Lower lobe of right lung (tissue), 2 donors: ENCODE measurements at regions not wholly inside any gene's neighbourhood (a gene's known extent, or its start where the extent isn't known, plus 50 kb on each side); places are given as distances from the start of the nearest gene placed in this dataset.

Source experiments
- ATAC-seq, 2 donors: fragments of 200-7000 bp; cut with Tn5 transposase; one replicate each; pipeline ENCODE4 v1.9.1; 2020 to 2022; ENCODE audit warnings: mild to moderate bottlenecking in 2 of 2, moderate library complexity in 2 of 2
- DNase-seq: peaks from one replicate; pipeline ENCODE4 v3.0.0-alpha.2; 2020
- H3K27ac ChIP-seq: fragments of 200-600 bp; one replicate; pipeline ENCODE4 v1.8.0; 2022
- H3K27me3 ChIP-seq: fragments of 200-600 bp; one replicate; pipeline ENCODE4 v1.8.0; 2022; ENCODE audit warnings: low read depth
- H3K36me3 ChIP-seq: fragments of 200-600 bp; one replicate; pipeline ENCODE4 v1.8.0; 2022; ENCODE audit warnings: mild to moderate bottlenecking
- H3K4me1 ChIP-seq: fragments of 200-600 bp; one replicate; pipeline ENCODE4 v1.8.0; 2022
- H3K4me3 ChIP-seq: fragments of 200-600 bp; one replicate; pipeline ENCODE4 v1.8.0; 2022; ENCODE audit warnings: mild to moderate bottlenecking
- H3K9me3 ChIP-seq: fragments of 200-600 bp; one replicate; pipeline ENCODE4 v1.8.0; 2022
- CTCF ChIP-seq: fragments of 200-600 bp; IDR thresholded peaks from one replicate; pipeline ENCODE4 v1.8.0; 2022; ENCODE audit warnings: antibody characterized with exemption, mild to moderate bottlenecking
- intact Hi-C: fragments of 100-400 bp; cut with DNase I; formaldehyde crosslinking; loops from one replicate; pipeline ENCODE4 v1.11.0; 2022
- donor health status: DM: no; HTN: yes; CAD: no; lungs with severe emphysema.

GRCh38 chr5:8767746-8768145 lies 778.1 kb downstream of the SEMA5A start:
- Histone ChIP-seq H3K27me3 (no peaks in the 10 kb centered on the region), H3K36me3 (no peaks in the 10 kb centered on the region), H3K9me3 (no peaks in the 10 kb centered on the region), H3K27ac (no peak overlapping the region), H3K4me3 (no peak overlapping the region), H3K4me1 (no peaks in the 10 kb centered on the region)
- no peak for ATAC-seq
- no peak for DNase-seq
- intact Hi-C loops, result no loop called here
- TF ChIP-seq CTCF, result no peak

GRCh38 chr5:8769631-8770030 lies 776.2 kb downstream of the SEMA5A start:
- TF ChIP-seq CTCF, result no peak
- Histone ChIP-seq H3K9me3 (no peaks in the 10 kb centered on the region), H3K27ac (no peak overlapping the region), H3K27me3 (no peaks in the 10 kb centered on the region), H3K4me1 (no peaks in the 10 kb centered on the region), H3K36me3 (no peaks in the 10 kb centered on the region), H3K4me3 (no peak overlapping the region)
- intact Hi-C loops, result no loop called here
- ATAC-seq (no peak), DNase-seq (no peak)

- no peaks in the 10 kb centered on the region for H3K4me1 ChIP-seq
- ATAC-seq (no peak), DNase-seq (no peak)
- intact Hi-C loops, result no loop called here
- no peak overlapping the region for H3K4me3 ChIP-seq
- no peaks in the 10 kb centered on the region for H3K9me3 ChIP-seq
- H3K27ac ChIP-seq, result no peak overlapping the region
- no peaks in the 10 kb centered on the region for H3K36me3 ChIP-seq
- no peaks in the 10 kb centered on the region for H3K27me3 ChIP-seq
- no peak for TF ChIP-seq CTCF
Measured at GRCh38 chr5:8770431-8770830, 775.4 kb downstream of the SEMA5A start.

- no peaks in the 10 kb centered on the region for H3K27me3 ChIP-seq
- no peaks in the 10 kb centered on the region for H3K9me3 ChIP-seq
- ATAC-seq, result no peak
- H3K4me3 ChIP-seq, result no peak overlapping the region
- TF ChIP-seq CTCF, result no peak
- no peak for DNase-seq
- intact Hi-C loops, result no loop called here
- no peaks in the 10 kb centered on the region for H3K36me3 ChIP-seq
- H3K4me1 ChIP-seq, result no peaks in the 10 kb centered on the region
- H3K27ac ChIP-seq, result no peak overlapping the region
Measured at GRCh38 chr5:8773046-8773615, 772.7 kb downstream of the SEMA5A start.

GRCh38 chr5:8784692-8785091 lies 761.2 kb downstream of the SEMA5A start:
- ATAC-seq (no peak), DNase-seq (no peak)
- intact Hi-C loops, result no loop called here
- H3K27ac ChIP-seq, result no peak overlapping the region
- no peaks in the 10 kb centered on the region for H3K27me3 ChIP-seq
- H3K4me3 ChIP-seq, result no peak overlapping the region
- H3K4me1 ChIP-seq, result no peaks in the 10 kb centered on the region
- H3K9me3 ChIP-seq, result no peaks in the 10 kb centered on the region
- no peaks in the 10 kb centered on the region for H3K36me3 ChIP-seq
- no peak for TF ChIP-seq CTCF

GRCh38 chr5:8788246-8788645 lies 757.6 kb downstream of the SEMA5A start:
- no peak for TF ChIP-seq CTCF
- Histone ChIP-seq H3K36me3 (no peaks in the 10 kb centered on the region), H3K4me3 (no peak overlapping the region), H3K27ac (no peak overlapping the region), H3K9me3 (no peaks in the 10 kb centered on the region), H3K27me3 (no peaks in the 10 kb centered on the region), H3K4me1 (no peaks in the 10 kb centered on the region)
- intact Hi-C loops, result no loop called here
- no peak for ATAC-seq
- DNase-seq, result no peak
